ENCODE measurements at regions not wholly inside any gene's neighbourhood (a gene's known extent, or its start where the extent isn't known, plus 50 kb on each side); places are given as distances from the start of the nearest gene placed in this dataset.

GRCh38 chr7:112889834-112890438, 99.7 kb upstream of the TMEM168 start:
- TF ChIP-seq CTCF (IDR thresholded peaks at IDR 0.05) (no peak), POLR2A (IDR thresholded peaks at IDR 0.05) (no peak)
